OCI-LY7 (cell line): ENCODE measurements at regions not wholly inside any gene's neighbourhood (a gene's known extent, or its start where the extent isn't known, plus 50 kb on each side); places are given as distances from the start of the nearest gene placed in this dataset.

ENCODE experiments used
- BruUV-seq: library from RNA; stranded (reverse); fragments of 400-500 nt; replicated peaks from 2 replicates; lab custom pipeline; 2021; lab: Mats Ljungman, UMichigan
- CTCF ChIA-PET: fragments of 300-600 bp; sonication (Branson Sonifier 250); formaldehyde crosslinking; loops from one replicate; lab custom pipeline; 2022; ENCODE audit warnings: antibody characterized with exemption; ENCODE audit not compliant: unreplicated experiment; lab: Charles Lee
- POLR2A ChIA-PET: fragments of 300-600 bp; sonication (Branson Sonifier 250); formaldehyde crosslinking; loops from one replicate; lab custom pipeline; 2022; ENCODE audit warnings: antibody characterized with exemption; lab: Charles Lee
- DNase-seq: peaks from one replicate; pipeline ENCODE4 v3.0.0-alpha.2; 2015; ENCODE audit warnings: low spot score
- H2AFZ ChIP-seq: fragments of 200-600 bp; sonication (generic), shearing (Covaris generic); 2 replicates; pipeline ENCODE4 v1.6.1; 2014; ENCODE audit warnings: mild to moderate bottlenecking, antibody characterized with exemption, low read length, moderate library complexity
- H3K27ac ChIP-seq: fragments of 200-600 bp; sonication (generic); 2 replicates; pipeline ENCODE4 v1.5.1; 2014; ENCODE audit warnings: mixed run types, low read depth, mild to moderate bottlenecking, moderate library complexity, low read length, inconsistent platforms; ENCODE audit not compliant: poor library complexity, severe bottlenecking
- H3K36me3 ChIP-seq: fragments of 200-600 bp; sonication (generic); 2 replicates; pipeline ENCODE4 v1.6.1; 2014; ENCODE audit warnings: mild to moderate bottlenecking, antibody characterized with exemption, low read length, moderate library complexity, mixed read lengths; ENCODE audit not compliant: insufficient read depth
- H3K4me1 ChIP-seq: fragments of 200-600 bp; sonication (generic); 2 replicates; pipeline ENCODE4 v1.5.1; 2014; ENCODE audit warnings: mild to moderate bottlenecking, low read length; ENCODE audit not compliant: insufficient read depth, poor library complexity, severe bottlenecking
- H3K4me2 ChIP-seq: fragments of 200-600 bp; sonication (generic); 2 replicates; pipeline ENCODE4 v1.6.1; 2014; ENCODE audit warnings: mild to moderate bottlenecking, low read length
- H3K4me3 ChIP-seq: fragments of 200-600 bp; sonication (generic); 2 replicates; pipeline ENCODE4 v1.5.1; 2014; ENCODE audit warnings: mild to moderate bottlenecking, low read depth, low read length; ENCODE audit not compliant: poor library complexity, severe bottlenecking
- H3K79me2 ChIP-seq: fragments of 200-600 bp; sonication (generic); 2 replicates; pipeline ENCODE4 v1.6.1; 2016; ENCODE audit warnings: low read depth, mild to moderate bottlenecking, low read length, moderate library complexity, mixed read lengths; ENCODE audit not compliant: insufficient read depth
- H3K9me2 ChIP-seq: fragments of 200-600 bp; sonication (generic); 2 replicates; pipeline ENCODE4 v1.6.1; 2016; ENCODE audit warnings: mild to moderate bottlenecking, low read length, mixed read lengths; ENCODE audit not compliant: insufficient read depth
- H3K9me3 ChIP-seq: fragments of 200-600 bp; sonication (generic); 2 replicates; pipeline ENCODE4 v1.6.1; 2014; ENCODE audit warnings: mild to moderate bottlenecking, mixed run types, low read length, mixed read lengths
- H4K20me1 ChIP-seq: fragments of 200-600 bp; sonication (generic); 2 replicates; pipeline ENCODE4 v1.6.1; 2014; ENCODE audit warnings: mild to moderate bottlenecking, antibody characterized with exemption, low read length, moderate library complexity, mixed read lengths; ENCODE audit not compliant: insufficient read depth
- EZH2phosphoT487 ChIP-seq: fragments of 200-600 bp; sonication (generic); IDR thresholded peaks from 2 replicates; pipeline ENCODE4 v1.6.1; 2018; ENCODE audit warnings: low read depth, borderline replicate concordance, mild to moderate bottlenecking, mixed run types, antibody characterized with exemption, low read length, moderate library complexity, mixed read lengths
- intact Hi-C: fragments of 100-400 bp; cut with micrococcal nuclease; formaldehyde crosslinking; loops from one replicate; pipeline ENCODE4 v1.10.0; 2022; ENCODE audit not compliant: unreplicated experiment
- TF ChIP-seq, protein P1 (sequence below): fragments of 200-600 bp; sonication (generic); conservative IDR thresholded peaks from 2 replicates; pipeline ENCODE4 v1.5.1; 2014; ENCODE audit warnings: mild to moderate bottlenecking, antibody characterized with exemption, low read length, moderate library complexity, mixed read lengths

DNA sequence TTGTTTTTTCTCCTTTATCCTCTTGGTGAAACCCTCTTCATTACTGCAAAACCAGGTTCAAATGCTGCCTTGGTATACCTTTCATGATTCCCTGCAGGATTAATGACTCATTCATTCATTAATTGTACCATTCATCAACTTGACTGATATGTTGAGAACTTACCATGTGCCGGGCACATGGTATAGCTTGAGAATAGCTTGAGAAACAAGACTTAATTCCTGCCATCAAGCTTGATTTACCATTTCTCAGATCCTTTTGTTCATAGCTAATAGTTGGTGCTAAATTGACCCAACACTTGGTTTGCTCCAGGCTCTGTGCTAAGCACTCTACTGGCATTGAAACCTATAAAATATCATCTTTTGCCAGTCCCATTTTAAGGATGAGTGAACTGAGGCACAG is 165.7 kb downstream of the YIPF5 start:
- Histone ChIP-seq H3K9me2 (no peaks in the 10 kb centered on the region), H3K27ac (no peak overlapping the region), H3K4me2 (no peak overlapping the region), H3K9me3 (no peaks in the 10 kb centered on the region), H4K20me1 (no peaks in the 10 kb centered on the region), H2AFZ (no peak overlapping the region), H3K79me2 (no peaks in the 10 kb centered on the region), H3K4me3 (no peak overlapping the region), H3K36me3 (no peaks in the 10 kb centered on the region), H3K4me1 (no peaks in the 10 kb centered on the region)
- CTCF ChIA-PET, result no interaction called here
- TF ChIP-seq, protein P1, sequence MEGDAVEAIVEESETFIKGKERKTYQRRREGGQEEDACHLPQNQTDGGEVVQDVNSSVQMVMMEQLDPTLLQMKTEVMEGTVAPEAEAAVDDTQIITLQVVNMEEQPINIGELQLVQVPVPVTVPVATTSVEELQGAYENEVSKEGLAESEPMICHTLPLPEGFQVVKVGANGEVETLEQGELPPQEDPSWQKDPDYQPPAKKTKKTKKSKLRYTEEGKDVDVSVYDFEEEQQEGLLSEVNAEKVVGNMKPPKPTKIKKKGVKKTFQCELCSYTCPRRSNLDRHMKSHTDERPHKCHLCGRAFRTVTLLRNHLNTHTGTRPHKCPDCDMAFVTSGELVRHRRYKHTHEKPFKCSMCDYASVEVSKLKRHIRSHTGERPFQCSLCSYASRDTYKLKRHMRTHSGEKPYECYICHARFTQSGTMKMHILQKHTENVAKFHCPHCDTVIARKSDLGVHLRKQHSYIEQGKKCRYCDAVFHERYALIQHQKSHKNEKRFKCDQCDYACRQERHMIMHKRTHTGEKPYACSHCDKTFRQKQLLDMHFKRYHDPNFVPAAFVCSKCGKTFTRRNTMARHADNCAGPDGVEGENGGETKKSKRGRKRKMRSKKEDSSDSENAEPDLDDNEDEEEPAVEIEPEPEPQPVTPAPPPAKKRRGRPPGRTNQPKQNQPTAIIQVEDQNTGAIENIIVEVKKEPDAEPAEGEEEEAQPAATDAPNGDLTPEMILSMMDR, result no peak
- TF ChIP-seq EZH2phosphoT487, result no peak
- no TSS peak for BruUV-seq
- POLR2A ChIA-PET, result no interaction called here
- intact Hi-C loops, result no loop called here
- DNase-seq, result no peak

DNA sequence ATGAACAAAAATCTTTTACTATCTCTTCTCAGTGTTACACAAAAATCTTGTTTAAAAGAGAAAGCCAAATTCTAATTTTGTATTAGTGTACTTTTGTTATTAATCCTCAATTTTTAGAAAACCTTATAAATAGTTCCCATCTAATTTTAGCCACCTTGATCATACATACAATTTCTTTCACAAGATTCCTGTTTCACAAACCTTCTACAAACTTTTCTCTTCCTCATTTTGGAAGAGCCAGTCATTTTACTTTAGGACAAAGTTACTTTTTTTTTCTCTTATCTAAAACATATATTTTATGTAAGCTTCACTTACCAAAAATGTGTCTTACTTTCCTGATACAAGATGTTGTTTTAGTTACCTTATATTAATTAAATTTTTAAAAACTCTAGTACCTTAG is 161.3 kb downstream of the YIPF5 start:
- Histone ChIP-seq H2AFZ (no peak overlapping the region), H3K79me2 (no peaks in the 10 kb centered on the region), H3K4me3 (no peak overlapping the region), H3K9me2 (no peaks in the 10 kb centered on the region), H3K36me3 (no peaks in the 10 kb centered on the region), H3K4me2 (no peak overlapping the region), H3K9me3 (0 out of 2 replicates have a peak, but pooled peaks cover 5% of the 10 kb centered on the region), H3K27ac (no peak overlapping the region), H3K4me1 (no peaks in the 10 kb centered on the region), H4K20me1 (no peaks in the 10 kb centered on the region)
- TF ChIP-seq, protein P1, result no peak
- no peak for TF ChIP-seq EZH2phosphoT487
- no peak for DNase-seq
- ChIA-PET POLR2A (no interaction called here), CTCF (no interaction called here)
- no TSS peak for BruUV-seq
- intact Hi-C loops, result no loop called here

DNA sequence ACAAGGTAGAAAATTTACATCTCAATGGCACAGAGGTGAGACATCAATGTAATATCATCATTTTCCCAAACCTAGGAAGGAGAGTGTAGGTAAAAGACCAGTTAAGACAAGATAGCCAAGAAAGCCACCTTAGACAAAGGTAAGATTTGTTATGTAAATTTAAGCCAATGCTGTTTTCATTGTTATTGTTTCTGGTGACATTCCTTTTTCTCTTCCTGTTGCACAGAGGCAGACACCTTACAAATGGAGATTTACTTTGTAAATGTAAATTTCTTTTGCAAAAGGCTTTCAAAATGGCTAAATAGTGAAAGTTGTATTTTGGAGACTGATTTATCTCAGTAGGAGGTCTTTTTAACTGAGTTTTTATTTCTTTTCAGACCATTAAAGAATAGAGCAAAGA is 159.1 kb downstream of the YIPF5 start:
- no peak for TF ChIP-seq EZH2phosphoT487
- TF ChIP-seq, protein P1, result no peak
- no peak overlapping the region for H3K4me3 ChIP-seq
- ChIA-PET CTCF (no interaction called here), POLR2A (no interaction called here)
- H2AFZ ChIP-seq, result no peak overlapping the region
- H3K9me2 ChIP-seq, result no peaks in the 10 kb centered on the region
- no peaks in the 10 kb centered on the region for H3K79me2 ChIP-seq
- no peaks in the 10 kb centered on the region for H3K36me3 ChIP-seq
- no peak for DNase-seq
- no peaks in the 10 kb centered on the region for H3K4me1 ChIP-seq
- intact Hi-C loops, result no loop called here
- H3K27ac ChIP-seq, result no peak overlapping the region
- 0 out of 2 replicates have a peak, but pooled peaks cover 5% of the 10 kb centered on the region for H3K9me3 ChIP-seq
- H3K4me2 ChIP-seq, result no peak overlapping the region
- no peaks in the 10 kb centered on the region for H4K20me1 ChIP-seq
- BruUV-seq, result no TSS peak
